Endothelial cell of umbilical vein (primary cell): ENCODE measurements at regions not wholly inside any gene's neighbourhood (a gene's known extent, or its start where the extent isn't known, plus 50 kb on each side); places are given as distances from the start of the nearest gene placed in this dataset.

Experiments
- BruUV-seq: library from RNA; stranded (reverse); fragments of 400-500 nt; replicated peaks from 2 replicates; lab custom pipeline; 2021; lab: Mats Ljungman, UMichigan
- CTCF ChIA-PET: fragments of 300-600, 350-600 bp; sonication (Branson Sonifier 250); formaldehyde crosslinking; loops from one replicate; lab custom pipeline; 2021; ENCODE audit warnings: antibody characterized with exemption, inconsistent platforms; lab: Charles Lee
- POLR2A ChIA-PET: fragments of 300-600, 350-600 bp; sonication (Branson Sonifier 250); formaldehyde crosslinking; loops from one replicate; lab custom pipeline; 2021; ENCODE audit warnings: antibody characterized with exemption, inconsistent platforms; lab: Charles Lee
- DNase-seq: peaks from one replicate; pipeline ENCODE4 v3.0.0-alpha.2; 2011; ENCODE audit warnings: low read depth, low spot score
- FAIRE-seq: peaks from 2 replicates; lab custom pipeline; 2011; peaks lifted over from hg19 to GRCh38; lab: Jason Lieb, UNC
- H2AFZ ChIP-seq: 2 replicates; pipeline ENCODE4 v1.6.0; 2012; ENCODE audit warnings: low read depth, low read length, control low read depth, inconsistent platforms
- H3K27ac ChIP-seq: 2 replicates; pipeline ENCODE4 v1.5.1; 2011; ENCODE audit warnings: low read depth, mild to moderate bottlenecking, control low read depth, low read length, moderate library complexity; ENCODE audit not compliant: insufficient read depth
- H3K27me3 ChIP-seq, 2 experiments: 2 replicates each; pipeline versions ENCODE4 v1.6.0 to v1.6.1; 2011; ENCODE audit warnings: low read length in 2 of 2, mixed read lengths in 1 of 2; ENCODE audit not compliant: control insufficient read depth in 2 of 2, insufficient read depth in 2 of 2
- H3K36me3 ChIP-seq, 2 experiments: 2 replicates in 1 of 2; 3 replicates in 1 of 2; pipeline ENCODE4 v1.5.1; 2011; ENCODE audit warnings: low read length in 2 of 2, mild to moderate bottlenecking in 1 of 2, moderate library complexity in 1 of 2; ENCODE audit not compliant: control insufficient read depth in 2 of 2, insufficient read depth in 2 of 2; ENCODE audit errors: extremely low read depth in 1 of 2
- H3K4me1 ChIP-seq: 3 replicates; pipeline ENCODE4 v1.5.1; 2011; ENCODE audit warnings: mild to moderate bottlenecking, low read length; ENCODE audit not compliant: control insufficient read depth, insufficient read depth; ENCODE audit errors: extremely low read depth
- H3K4me2 ChIP-seq: 2 replicates; pipeline ENCODE4 v1.6.1; 2011; ENCODE audit warnings: low read length, control low read depth, mixed read lengths; ENCODE audit not compliant: insufficient read depth
- H3K4me3 ChIP-seq, 3 experiments: fragments of 200-600 bp in 1 of 3; sonication (generic), shearing (Covaris generic) in 1 of 3; replicated peaks in 1 of 3; 2 replicates each; pipeline ENCODE4 v1.5.1; 2011 to 2016; ENCODE audit warnings: control low read depth in 3 of 3, low read length in 3 of 3, mild to moderate bottlenecking in 2 of 3, inconsistent platforms in 1 of 3, low read depth in 1 of 3, moderate library complexity in 1 of 3; ENCODE audit not compliant: insufficient read depth in 1 of 3
- H3K79me2 ChIP-seq: 2 replicates; pipeline ENCODE4 v1.6.0; 2012; ENCODE audit warnings: low read length, inconsistent platforms; ENCODE audit not compliant: control insufficient read depth, insufficient read depth
- H3K9ac ChIP-seq: replicated peaks from 2 replicates; pipeline ENCODE3; 2011; ENCODE audit warnings: low read length, control low read depth; ENCODE audit not compliant: insufficient read depth; ENCODE audit errors: extremely low read depth
- H3K9me1 ChIP-seq: replicated peaks from 3 replicates; pipeline ENCODE4 v1.6.0; 2011; ENCODE audit warnings: mild to moderate bottlenecking, low read length; ENCODE audit not compliant: control insufficient read depth, insufficient read depth; ENCODE audit errors: extremely low read depth
- H3K9me3 ChIP-seq: replicated peaks from 2 replicates; pipeline ENCODE4 v1.5.1; 2012; ENCODE audit warnings: low read length, inconsistent platforms; ENCODE audit not compliant: control insufficient read depth, insufficient read depth
- H4K20me1 ChIP-seq: replicated peaks from 2 replicates; pipeline ENCODE3; 2011; ENCODE audit warnings: mild to moderate bottlenecking, low read length; ENCODE audit not compliant: control insufficient read depth, insufficient read depth; ENCODE audit errors: extremely low read depth
- EZH2 ChIP-seq: IDR thresholded peaks from 2 replicates; pipeline ENCODE4 v1.6.1; 2012; ENCODE audit warnings: borderline replicate concordance, low read depth, mild to moderate bottlenecking, moderate library complexity, low read length, inconsistent platforms; ENCODE audit not compliant: severe bottlenecking
- FOS ChIP-seq: IDR thresholded peaks from 2 replicates; pipeline ENCODE4 v1.6.1; 2011; ENCODE audit warnings: mild to moderate bottlenecking, low read length, moderate library complexity, borderline replicate concordance; ENCODE audit not compliant: insufficient read depth
- GATA2 ChIP-seq: IDR thresholded peaks from 2 replicates; pipeline ENCODE4 v1.7.0; 2011; ENCODE audit warnings: low read depth, mild to moderate bottlenecking, moderate library complexity, mixed read lengths, low read length; ENCODE audit not compliant: insufficient read length, insufficient read depth
- JUN ChIP-seq: IDR thresholded peaks from 2 replicates; pipeline ENCODE4 v1.6.1; 2011; ENCODE audit warnings: borderline replicate concordance, low read depth; ENCODE audit not compliant: insufficient read length, insufficient read depth
- MYC ChIP-seq: IDR thresholded peaks from one replicate; pipeline ENCODE4 v1.6.1; 2011; ENCODE audit warnings: mild to moderate bottlenecking, low read depth, low read length
- POLR2A ChIP-seq: IDR thresholded peaks from 2 replicates; pipeline ENCODE4 v1.6.1; 2012; ENCODE audit warnings: low read depth, mild to moderate bottlenecking, control low read depth, low read length
- POLR2AphosphoS5 ChIP-seq: IDR thresholded peaks from 2 replicates; pipeline ENCODE4 v1.6.1; 2012; ENCODE audit warnings: low read depth, mild to moderate bottlenecking, control low read depth, low read length, moderate library complexity; ENCODE audit not compliant: insufficient read depth
- dilution Hi-C: fragments of 300-500 bp; cut with MboI; formaldehyde crosslinking; loops from one replicate; pipeline ENCODE4 v1.15.0; 2019; ENCODE audit warnings: low sequenced_read_pairs; ENCODE audit not compliant: extremely low pct_ligation_motif_present
- intact Hi-C: fragments of 100-400 bp; cut with micrococcal nuclease; formaldehyde crosslinking; loops from one replicate; pipeline ENCODE4 v1.10.0; 2022
- TF ChIP-seq, protein P1 (sequence below): IDR thresholded peaks from 2 replicates; pipeline ENCODE4 v1.6.1; 2011; ENCODE audit not compliant: insufficient read depth, insufficient read length
- TF ChIP-seq, protein P2 (sequence below), 2 donors: IDR thresholded peaks; 1 replicate in 1 of 2; 2 replicates in 1 of 2; pipeline ENCODE4 v1.5.1; 2011; ENCODE audit warnings: low read length in 2 of 2, mild to moderate bottlenecking in 2 of 2, moderate library complexity in 2 of 2, control low read depth in 1 of 2, inconsistent platforms in 1 of 2, low read depth in 1 of 2; ENCODE audit not compliant: insufficient read depth in 1 of 2; ENCODE audit errors: extremely low read depth in 1 of 2

DNA sequence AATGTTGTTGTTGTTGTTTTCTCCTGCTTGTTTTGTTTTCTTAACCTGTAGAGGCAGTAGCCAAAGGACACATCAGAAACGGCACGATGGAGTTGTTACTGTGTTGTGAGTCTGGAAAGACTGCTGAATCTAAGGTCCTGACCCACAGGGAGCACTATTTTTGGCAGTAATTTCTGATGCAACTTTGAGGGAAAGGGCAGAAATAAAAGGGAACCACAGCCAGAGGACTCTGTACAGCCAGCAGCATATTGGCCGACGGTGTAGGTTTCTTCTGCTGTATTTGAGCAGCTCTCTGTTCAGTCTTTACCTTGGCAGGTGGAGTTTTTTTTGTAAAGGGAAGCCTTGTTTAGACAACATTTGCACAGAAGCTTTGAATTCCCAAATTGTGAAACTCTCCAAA, 203.0 kb upstream of the GPR101 start:
- Histone ChIP-seq H3K9ac (no peak overlapping the region), H3K9me3 (no peaks in the 10 kb centered on the region), H3K4me2 (no peak overlapping the region), H3K79me2 (no peaks in the 10 kb centered on the region), H4K20me1 (no peaks in the 10 kb centered on the region), H3K36me3 (no peaks in the 10 kb centered on the region), H2AFZ (no peak overlapping the region), H3K27ac (no peak overlapping the region), H3K4me1 (no peaks in the 10 kb centered on the region), H3K27me3 (no peaks in the 10 kb centered on the region), H3K4me3 (no peak overlapping the region), H3K9me1 (no peaks in the 10 kb centered on the region)
- ChIA-PET POLR2A (no interaction called here), CTCF (no interaction called here)
- TF ChIP-seq MYC (no peak), GATA2 (no peak), POLR2AphosphoS5 (no peak), JUN (no peak), POLR2A (no peak), FOS (no peak), EZH2 (no peak)
- TF ChIP-seq, protein P1, sequence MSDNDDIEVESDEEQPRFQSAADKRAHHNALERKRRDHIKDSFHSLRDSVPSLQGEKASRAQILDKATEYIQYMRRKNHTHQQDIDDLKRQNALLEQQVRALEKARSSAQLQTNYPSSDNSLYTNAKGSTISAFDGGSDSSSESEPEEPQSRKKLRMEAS: no peak
- TF ChIP-seq, protein P2, sequence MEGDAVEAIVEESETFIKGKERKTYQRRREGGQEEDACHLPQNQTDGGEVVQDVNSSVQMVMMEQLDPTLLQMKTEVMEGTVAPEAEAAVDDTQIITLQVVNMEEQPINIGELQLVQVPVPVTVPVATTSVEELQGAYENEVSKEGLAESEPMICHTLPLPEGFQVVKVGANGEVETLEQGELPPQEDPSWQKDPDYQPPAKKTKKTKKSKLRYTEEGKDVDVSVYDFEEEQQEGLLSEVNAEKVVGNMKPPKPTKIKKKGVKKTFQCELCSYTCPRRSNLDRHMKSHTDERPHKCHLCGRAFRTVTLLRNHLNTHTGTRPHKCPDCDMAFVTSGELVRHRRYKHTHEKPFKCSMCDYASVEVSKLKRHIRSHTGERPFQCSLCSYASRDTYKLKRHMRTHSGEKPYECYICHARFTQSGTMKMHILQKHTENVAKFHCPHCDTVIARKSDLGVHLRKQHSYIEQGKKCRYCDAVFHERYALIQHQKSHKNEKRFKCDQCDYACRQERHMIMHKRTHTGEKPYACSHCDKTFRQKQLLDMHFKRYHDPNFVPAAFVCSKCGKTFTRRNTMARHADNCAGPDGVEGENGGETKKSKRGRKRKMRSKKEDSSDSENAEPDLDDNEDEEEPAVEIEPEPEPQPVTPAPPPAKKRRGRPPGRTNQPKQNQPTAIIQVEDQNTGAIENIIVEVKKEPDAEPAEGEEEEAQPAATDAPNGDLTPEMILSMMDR (IDR thresholded peaks at IDR 0.05; ENCODE audit: extremely low read depth in 1 of 2, insufficient read depth in 1 of 2, low read depth in 1 of 2, low read length in 2 of 2): no peak
- BruUV-seq: no TSS peak
- FAIRE-seq (no peak), DNase-seq (no peak)
- intact Hi-C loops (no loop called here), dilution Hi-C loops (no loop called here)
